HG02588 (cell line): ENCODE measurements at regions not wholly inside any gene's neighbourhood (a gene's known extent, or its start where the extent isn't known, plus 50 kb on each side); places are given as distances from the start of the nearest gene placed in this dataset.

Source experiments
- ATAC-seq: cut with Tn5 transposase; IDR thresholded peaks from one replicate; pipeline ENCODE4 v1.9.1; 2021; ENCODE audit warnings: mild to moderate bottlenecking, moderate library complexity; ENCODE audit not compliant: unreplicated experiment

DNA sequence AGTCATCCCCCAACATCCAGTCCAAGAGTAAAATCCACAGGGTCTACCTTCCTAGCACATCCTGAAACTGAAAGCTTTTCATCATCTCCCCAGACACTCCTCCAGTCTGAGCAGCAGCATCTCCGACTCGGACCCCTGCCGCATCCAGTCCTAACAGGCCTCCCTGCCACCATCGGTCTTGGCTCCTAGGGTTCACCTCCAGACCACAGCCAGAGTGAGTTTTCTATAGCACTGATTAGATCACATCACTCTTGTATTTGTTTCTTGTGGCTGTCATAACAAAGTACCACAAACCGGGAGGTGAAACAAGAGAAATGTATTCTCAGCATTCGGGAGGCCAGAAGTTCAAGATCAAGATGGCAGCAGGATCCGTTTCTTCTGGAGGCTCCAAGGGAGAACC is 187.8 kb downstream of the TOMM20 start:
- ATAC-seq, result no peak

DNA sequence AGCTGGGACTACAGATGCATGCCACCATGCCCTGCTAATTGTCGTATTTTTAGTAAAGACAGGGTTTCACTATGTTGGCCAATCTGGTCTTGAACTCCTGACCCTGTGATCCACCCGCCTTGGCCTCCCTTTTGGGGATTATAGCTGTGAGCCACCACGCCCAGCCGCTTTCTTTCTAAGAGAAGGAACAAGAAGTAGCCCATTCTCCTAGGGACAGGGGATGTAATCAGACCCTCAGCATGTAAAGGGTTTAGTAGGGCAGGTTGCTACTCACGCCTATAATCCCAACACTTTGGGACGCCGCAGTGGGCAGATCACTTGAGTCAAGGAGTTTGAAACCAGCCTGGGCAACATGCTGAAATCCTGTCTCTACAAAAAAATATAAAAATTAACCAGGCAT is 189.7 kb downstream of the TOMM20 start:
- no peak for ATAC-seq

DNA sequence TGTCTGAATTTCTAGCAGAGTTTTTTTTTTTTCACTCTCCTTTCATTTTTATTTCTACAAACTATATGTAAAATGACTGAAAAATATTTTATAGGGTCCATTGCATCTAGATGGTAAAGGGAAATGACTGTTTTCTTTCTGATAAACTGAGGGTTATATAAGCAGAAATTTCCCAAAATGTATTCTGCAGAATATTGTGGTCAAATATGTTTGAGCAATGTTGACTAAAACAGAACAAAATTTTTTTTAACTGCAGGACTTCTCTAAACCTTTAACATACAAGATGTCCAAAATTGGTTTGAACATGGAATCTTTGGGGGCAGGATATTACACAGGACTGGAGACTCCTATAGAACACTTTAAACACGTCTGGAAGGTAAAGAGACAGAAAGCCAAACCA is 190.5 kb downstream of the TOMM20 start:
- no peak for ATAC-seq

DNA sequence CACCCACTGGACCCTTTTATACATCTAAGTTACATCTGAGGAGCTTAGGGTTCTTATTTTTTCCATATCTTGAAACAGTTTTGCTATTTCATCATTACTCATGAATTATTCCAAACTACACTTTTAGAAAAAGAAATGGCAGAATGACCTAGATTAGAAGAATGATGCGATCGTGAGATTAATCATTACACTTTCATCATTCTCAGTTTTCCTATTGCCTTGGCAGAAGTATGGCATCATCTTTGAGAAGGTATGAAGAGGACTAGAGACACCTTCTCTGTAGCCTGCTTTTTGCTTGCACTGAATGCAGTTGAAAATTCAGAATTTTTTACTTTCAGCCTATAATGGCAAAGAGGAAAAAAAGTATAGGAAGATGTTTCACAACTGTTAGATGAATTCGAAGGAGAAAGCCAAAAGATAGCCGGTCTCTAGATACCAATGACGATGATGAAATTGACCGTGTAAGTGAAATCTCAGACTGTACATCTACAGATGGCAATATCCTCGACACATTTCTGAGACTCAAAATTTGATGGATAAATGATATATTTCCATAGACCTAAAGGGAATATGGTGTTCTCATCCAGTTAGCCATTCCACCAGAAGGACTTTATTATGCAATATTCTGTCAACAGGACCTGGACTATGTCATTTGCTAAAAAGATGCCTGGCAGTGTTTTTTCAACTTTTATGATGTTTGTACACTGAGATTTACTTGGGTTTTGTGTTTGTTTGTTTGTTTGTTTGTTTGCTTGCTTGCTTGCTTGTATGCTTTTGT is 191.8 kb downstream of the TOMM20 start:
- no peak for ATAC-seq

DNA sequence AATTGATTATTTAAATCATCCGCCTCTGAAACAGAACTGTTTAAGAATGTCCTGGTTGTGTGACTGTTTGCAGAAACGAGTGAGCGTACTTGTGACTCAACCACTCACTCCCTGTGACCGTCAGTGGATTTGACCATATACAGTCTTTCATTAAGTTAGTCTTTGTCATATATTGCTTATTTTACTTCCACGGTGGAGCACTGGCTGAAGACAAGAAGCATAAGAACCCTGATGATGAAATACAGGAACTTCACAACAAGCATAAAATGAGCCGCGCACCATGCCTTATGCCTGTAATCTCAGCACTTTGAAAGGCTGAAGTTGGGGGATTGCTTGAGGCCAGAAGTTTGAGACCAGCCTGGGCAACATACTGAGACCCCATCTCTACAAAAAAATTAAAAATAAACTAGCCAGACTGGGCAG is 194.0 kb downstream of the TOMM20 start:
- no peak for ATAC-seq

DNA sequence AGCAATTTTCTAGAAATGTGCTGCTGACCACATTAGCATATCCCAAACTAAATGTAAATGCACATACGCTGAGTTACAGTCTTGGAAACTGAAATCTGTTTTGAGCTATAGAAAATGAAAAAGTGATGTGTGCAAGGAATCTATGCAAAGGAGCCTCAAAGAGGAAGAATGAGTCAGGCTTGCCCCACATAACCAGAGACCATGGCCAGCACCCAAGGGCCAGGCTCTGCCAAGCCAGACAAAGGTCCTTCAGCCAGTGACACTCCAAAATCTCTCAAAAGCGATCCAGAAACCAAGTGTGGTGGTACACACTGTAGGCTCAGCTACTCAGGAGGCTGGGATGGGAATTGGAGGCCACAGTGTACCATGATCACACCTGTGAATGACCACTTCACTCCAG is 195.2 kb downstream of the TOMM20 start:
- ATAC-seq, result peak; percentile 92

DNA sequence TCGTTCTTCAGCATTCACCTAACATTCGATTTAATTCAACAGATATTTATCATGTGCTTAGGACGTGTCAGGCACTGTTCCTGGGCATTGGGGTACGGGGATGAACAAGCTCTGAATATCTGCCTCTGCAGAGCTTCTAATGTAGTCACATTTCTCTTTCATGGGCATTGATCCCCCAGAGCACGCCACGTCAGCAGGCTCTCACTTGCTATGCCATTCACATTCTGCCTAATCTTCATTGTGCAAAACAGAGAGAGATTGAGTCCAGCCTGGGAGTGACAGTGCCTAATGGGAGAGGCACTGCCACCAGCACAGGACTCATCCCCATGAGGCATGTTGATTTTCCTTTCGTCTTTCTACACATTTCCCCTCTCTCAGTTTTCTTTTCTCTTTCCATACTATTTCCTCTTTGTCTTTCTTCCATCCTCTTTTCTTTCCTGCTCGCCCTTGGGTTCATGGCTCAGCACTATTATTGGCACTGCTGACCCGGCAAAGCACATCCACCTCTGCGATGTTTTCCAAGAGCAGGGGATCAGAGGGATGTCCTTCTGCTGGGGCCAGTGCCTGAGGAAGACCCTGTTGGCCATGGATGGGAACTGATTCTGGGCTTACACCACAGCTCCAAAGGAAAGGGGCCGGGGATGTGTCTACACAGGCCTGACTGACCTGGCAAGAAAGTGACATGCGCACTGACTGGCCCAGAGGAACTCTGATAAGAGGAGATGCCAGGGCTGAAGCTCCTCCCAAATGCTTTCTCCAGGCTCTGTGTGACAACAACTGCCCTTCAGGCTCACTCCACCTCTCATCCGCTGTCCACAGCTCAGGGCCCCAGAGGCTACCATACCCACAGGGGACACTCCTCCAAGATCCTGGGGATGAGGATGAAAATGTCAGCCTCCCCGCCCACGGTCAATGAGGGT is 195.9 kb downstream of the TOMM20 start:
- peak; percentile 16 for ATAC-seq

DNA sequence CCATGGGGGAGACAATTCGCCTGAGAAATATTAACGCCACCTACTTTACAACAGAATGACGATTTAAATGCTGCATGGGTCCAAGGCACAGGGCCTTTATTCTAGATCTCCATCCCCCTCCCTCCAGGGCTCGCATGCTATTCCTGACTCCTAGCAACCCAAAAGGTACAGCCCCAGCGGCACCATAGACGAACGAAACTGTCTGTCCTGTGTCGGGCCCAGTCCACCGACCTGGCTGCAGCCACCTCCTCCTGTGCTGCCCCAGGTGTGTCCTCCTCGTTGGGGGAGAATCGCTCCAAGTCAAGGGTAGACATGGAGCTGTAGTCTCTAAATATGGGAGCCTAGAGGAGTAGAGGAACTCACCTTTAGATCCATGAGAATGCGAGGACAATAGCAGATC is 196.5 kb downstream of the TOMM20 start:
- ATAC-seq, result no peak

DNA sequence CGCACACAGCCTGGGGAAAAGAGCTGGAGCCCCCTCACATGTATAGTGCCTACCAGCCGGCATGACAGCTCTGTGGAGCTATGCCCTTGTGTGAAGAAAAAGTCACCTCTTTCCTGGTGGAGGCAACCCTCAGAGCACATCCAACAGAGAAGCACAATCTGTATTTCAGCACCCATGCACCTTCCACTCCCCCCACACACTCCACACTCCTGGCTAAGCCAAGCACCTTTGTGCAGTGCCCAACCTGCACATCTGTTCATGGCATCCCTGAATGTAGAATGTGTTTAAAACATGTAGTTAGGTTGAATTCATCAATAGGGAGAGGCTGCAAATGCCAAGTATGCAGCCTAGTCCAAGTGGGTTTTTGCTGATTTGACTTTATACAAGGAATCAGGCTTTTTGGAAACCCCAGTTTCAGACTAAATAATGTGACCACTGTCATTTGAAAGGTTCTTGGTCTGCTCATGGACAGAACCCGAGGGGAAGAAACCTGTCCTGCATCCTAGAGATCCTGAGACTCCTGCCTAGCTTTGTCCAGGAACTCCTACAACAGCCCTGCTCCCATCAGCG is 197.1 kb downstream of the TOMM20 start:
- ATAC-seq, result no peak

DNA sequence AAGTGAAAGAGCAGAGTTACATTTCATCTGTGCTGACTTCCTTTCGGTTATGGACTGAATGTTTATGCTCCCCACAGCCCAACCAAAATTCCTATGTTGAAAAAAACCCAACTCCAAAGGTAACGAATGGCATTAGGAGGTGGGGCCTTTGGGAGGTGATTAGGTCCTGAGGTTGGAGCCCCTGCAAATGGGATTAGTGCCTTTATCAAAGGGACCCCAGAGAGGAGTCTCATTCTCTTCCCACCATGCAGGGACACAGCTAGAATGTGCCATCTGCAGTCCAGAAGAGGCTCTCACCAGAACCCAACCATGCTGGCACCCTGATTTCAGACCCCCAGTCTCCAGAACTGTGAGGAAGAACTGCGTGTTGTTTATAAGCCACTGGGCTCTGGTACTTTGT is 199.3 kb downstream of the TOMM20 start:
- no peak for ATAC-seq

DNA sequence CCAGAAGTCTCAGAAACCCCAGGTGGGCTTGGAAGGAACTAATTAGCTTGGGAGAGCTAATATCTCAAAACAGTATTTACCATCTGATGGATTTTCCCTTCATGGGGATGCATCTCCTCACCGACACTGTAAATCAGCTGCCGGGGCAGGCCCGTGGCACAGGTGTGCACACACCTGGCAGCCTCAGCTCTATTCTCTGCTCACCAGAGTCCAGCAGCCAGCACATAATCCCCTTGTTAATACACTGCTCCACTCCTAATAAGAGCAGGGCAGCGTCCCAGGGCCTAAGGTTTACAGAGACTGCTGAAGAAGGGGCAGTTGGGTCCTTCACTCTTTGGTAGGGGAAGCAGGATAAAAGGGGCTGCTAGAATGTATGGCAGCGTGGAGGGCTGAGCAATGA is 200.0 kb downstream of the TOMM20 start:
- no peak for ATAC-seq

DNA sequence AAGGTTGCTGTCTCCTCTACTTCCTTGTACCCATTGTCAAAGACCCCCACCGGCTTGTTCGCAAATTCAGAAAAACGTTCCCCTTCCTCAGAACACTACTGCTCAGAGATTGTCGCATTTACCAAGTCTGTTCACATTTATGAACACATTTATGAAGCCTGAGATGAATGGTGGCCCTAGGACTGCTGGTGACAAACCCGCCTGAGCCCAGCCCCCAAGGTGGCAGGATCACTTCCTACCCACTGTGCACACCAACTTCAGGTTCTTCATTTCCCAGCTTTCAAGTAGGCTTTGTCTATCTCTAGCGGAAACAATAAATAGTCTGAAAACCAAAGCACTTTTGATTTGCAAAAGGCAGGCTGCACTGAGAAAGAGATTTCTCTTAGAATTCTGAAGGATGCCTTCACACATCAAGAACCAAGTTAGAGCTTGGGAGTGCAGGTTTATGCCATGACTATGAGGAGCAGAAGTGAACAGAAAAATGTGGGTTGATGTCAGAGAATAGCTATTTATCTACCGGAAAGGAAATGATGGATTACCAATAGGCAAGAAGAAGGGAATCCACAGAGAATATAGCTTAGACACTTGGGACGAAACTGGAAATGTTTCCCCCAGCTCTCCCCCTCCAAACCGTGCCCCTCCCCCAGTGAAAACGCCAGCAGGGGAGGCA is 200.5 kb downstream of the TOMM20 start:
- ATAC-seq, result no peak

DNA sequence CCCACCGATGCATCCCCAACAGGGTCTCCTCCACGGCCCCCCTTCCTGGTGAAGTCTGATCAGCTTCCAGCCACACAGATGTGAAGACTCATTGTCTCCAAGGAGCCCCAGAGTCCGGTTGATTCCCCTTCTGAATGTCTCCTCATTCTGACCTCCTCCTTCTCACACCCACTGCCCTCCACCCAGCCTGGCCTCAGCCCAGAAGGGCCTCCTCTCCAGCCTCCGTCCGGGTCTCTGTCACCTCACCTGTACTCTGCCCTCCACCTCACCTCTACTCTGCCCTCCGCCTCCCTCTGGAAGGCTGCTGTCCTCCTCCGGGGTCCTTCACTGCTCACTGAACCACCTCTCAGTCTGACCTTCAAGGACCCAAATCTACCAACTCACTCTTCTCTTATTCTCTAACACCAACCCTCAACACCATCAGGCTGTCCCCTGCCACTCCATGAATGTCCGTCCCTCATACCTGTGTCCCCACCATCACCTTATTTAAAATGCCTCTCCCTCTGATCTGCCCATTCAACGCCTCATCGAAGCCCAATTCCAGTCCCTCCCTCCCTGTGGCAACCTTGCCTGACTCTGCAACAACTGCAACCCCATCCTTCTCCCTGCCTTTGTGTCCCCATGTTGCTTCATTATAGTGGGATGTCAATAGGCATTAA is 201.2 kb downstream of the TOMM20 start:
- ATAC-seq, result no peak

DNA sequence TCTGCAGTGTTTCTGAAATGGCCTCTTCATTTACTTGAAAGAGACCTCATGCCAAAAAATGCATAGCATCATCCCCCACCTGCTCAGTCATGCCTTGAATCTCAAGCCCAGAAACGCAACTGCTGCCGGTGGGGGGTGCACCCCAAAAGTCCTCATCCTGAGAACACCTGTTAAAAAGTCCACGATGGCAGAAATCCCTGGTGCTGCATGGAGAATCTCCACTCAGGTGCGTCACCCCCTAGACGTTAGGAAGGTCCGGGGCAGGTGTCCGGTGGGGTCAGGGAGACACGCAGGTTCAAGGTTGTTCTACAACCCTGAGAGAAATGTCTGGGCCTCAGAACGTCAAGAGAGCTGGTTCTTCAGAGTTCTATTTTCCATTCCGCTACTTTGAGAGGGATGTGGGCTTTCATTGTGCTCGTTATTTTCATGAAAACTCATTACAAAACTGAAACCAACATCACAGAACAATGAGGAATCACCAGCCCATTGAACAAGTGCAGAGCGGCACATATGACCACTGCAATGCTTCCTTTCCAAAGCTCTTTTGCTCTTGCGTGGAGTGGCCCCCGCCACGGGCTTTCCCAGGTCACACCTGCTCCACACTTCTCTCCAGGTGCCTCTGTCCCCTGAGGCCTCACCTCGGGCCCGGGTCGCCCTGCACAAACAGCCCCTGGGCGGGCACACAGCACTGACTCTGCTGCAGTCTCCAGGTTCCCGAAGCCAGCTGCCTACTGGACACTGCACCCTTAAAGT is 201.9 kb downstream of the TOMM20 start:
- peak; percentile 85 for ATAC-seq

DNA sequence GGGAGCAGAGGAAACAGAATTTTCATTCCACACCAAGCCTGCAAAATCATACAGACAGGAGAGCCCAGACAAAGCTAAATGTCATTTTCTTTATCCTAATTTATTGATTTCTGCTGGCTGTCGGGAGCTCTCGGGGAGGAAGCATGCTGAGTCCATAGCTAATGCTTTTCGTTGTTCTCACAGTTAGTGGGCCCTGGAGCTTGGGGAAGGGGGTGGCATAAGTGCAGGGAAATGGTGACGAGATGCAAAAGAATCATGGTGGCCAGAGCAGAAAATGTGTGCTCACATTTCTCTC is 202.4 kb downstream of the TOMM20 start:
- no peak for ATAC-seq

DNA sequence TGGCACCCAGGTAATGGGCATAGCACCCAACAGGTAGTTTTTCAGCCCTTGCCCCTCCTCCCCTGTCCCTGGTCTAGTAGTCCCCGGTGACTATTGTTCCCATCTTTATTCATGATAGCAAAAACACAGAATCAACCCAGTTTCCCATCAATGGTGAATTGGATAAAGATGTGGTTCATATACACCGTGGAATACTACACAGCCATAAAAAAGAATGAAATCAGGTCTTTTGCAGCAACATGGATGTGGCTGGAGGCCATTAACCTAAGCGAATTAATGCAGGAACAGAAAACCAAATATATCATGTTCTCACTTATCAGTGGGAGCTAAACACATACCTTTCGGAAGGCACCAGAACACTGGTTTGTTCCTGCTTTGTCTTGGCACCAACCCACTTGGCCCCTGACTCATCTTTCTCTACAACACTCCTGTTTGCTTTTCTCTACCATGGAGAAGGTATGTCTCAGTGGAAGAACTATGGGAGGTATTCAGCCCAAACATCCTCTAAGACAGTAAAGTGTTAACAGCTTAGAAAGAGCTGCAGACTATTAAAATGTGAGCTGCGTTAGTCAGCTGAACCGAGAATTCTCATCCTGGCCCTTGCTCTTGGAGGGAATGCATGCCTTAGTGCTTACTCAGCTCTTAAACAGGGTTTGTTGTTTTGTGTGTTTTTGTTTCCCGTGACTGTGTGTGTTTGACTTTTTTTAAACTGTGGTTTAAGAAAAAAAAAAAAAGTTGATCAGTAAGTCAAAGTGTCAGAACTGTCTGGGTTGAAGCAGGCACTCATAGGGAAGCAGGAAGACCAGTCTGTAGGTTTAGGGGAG is 203.0 kb downstream of the TOMM20 start:
- ATAC-seq, result no peak

DNA sequence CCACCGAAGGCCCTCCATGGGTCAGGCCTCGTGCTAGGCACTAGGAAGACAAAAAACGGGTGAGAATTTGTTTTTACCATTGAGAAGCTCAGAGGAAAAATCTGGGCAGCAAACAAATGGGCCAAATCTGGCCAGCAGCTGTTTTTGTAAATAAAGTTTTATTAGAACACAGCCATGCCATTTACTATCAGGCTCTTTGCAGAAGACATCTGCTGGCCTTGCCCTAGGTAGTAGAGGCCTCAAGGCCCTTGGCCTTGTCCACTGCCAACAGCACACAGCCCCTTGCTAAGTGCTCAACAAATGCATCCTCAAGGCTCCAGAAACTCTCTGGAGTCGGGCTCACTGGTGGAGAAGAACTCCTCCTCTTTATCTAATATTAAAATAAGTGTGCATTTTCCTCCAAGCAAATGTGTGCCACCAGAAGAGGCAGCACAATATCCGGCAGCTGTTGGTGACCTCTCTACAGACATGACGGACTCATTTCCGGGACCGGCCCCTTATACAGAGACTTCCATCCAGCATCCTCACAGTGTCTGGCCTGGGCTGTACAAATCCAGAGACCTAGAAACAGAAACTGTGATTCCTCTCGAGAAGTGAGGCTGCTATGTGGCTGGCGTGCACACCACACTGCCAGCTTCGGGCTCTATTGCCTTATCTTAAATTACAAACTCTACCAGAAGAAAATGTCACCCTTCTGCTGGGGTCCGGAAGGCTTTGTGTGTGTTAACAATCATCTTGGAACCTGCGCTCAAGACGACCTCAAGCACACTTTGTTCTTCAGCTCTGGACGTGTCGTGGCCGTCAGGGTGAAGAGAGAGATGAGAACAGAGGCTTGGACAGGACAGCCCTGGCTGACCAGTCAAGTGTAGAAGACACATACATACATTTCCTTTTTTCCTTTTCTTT is 203.9 kb downstream of the TOMM20 start:
- ATAC-seq, result no peak

DNA sequence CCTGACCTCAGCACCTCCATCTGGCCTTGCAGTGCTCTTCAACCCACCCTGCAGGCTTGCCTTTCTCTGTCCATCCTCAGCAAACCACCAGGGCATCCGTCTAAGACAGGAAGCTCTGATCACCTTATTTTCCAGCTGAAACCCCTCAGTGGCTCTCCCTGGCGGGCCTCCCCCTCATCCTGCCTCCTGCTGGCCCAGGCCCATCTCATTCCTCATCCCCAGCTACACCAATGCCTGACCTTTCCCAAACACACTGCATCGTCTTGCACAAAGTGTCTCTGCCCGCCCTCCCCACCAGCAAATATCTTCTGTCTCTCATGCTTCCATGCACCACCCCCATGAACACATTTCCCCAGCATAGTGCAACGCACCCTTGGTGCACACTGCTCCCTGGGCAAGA is 205.0 kb downstream of the TOMM20 start:
- no peak for ATAC-seq
